Stimulated activated naive CD8-positive, alpha-beta T cell treated with anti-CD3 and anti-CD28 coated beads, Interleukin-15, Interleukin-2, amounts not matched to agents 100 U/mL and 50 U/mL, for 24 hours (primary cell): ENCODE measurements at regions not wholly inside any gene's neighbourhood (a gene's known extent, or its start where the extent isn't known, plus 50 kb on each side); places are given as distances from the start of the nearest gene placed in this dataset.

Experiments used
- ATAC-seq: fragments of 150-1000 bp; cut with Tn5 transposase; one replicate; pipeline ENCODE4 v1.10.0; 2021
- DNase-seq: peaks from one replicate; pipeline ENCODE4 v3.0.0; 2021

DNA sequence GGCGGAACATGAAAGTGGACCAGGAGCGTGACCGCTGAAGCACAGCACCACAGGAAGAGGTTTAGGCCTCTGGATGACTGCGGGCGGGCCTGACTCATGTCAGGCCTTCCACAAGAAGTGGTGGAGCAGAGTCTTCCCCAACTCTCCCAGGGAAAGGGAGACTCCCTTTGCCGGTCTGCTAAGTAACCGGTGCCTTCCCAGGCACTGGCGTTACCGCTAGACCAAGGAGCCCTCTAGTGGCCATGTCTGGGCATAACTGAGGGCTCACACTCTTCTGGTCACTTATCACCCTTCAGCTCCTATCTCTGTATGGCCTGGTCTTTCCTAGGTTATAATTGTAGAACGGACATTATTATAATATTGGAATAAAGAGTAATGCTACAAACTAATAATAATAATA is 1931.9 kb downstream of the TP53TG3F start:
- ATAC-seq (no peak), DNase-seq (peak; percentile 28)

DNA sequence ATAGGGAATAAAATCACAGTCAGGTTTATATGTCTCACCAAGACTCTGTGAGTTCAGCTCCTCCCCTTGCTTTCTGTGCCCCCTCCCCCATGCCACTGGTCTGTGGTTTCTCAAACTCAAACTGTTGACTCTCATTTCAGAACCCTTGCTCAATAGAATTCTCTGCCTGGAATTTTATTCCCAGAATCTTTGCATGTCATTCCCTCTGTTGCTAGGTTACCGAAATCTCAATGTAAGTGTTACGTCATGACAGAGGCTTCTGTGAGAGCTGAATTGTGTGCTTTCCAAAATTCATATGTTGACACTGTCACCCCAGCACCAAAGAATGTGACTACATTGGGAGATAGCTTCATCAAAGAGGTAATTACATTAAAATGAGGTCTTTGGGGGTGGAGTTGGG is 1938.8 kb downstream of the TP53TG3F start:
- DNase-seq, result no peak
- no peak for ATAC-seq

DNA sequence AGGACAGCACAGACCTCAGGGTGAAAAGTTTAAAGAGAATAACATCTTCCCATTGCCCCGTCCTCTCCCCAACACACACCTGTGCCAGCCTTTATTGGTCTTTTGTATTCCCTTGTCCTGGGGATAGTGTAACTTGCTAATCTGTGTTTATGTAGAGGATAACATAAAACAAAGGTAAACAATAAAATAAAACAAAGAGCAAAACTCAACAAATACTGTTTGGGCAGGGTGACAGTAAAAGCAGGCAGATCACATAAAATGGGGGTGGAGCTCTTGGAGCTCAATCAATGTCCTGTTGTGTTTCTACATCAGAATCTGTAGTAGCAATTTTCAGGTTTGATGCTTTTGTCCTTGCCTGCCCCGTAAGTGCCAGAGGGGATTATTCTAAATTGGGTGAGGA is 1939.7 kb downstream of the TP53TG3F start:
- ATAC-seq (no peak), DNase-seq (no peak)

DNA sequence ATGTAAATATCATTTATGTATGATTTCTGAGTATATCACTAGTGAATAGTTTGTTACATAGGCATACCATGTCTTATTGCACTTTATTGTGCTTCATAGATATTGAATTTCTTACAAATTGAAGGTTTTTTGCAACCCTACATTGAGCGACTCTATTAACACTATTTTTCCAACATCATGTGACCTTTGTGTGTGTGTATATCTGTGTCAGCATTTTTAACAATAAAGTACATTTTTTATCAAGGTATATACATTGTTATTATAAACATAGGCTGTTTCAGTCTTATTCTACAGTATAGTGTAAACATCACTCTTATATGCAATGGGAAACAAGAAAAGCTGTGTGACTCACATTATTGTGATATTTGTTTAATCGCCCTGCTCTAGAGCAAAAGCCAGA is 1944.9 kb downstream of the TP53TG3F start:
- no peak for ATAC-seq
- DNase-seq, result no peak

DNA sequence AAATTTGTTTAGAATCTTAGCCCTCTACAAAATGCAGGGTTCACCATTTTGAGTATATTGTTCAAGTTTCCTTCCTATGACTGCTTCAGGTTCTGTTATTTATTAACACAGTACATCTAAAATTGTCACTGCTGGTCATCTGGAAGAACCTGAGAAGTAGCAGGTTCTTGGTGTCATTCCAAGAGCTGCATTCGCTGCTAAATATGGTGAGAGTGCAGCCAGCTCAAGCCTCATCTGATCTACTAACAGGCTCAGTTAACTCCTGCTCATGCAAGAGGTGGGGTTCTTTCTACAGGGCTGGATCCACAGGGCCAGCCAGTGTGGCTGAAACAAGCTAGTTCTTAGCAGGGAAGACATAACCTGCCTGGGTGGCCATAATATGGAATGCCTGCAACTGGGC is 1946.1 kb downstream of the TP53TG3F start:
- DNase-seq (no peak), ATAC-seq (no peak)

DNA sequence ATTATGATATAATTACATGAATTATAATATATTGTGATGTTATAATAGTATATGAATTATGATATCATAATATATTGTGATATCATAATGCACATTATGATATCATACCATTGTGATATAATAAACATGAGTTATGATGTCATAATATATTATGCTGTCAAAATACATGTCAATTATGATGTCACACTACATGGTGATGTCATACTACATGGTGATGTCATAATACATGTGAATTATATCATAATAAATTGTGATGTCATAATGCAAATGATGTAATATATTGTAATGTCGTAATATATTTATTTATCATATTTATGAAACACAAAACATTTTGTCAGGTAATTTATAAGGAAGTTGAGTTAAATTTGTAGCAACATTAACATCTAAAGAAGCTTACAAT is 1950.1 kb downstream of the TP53TG3F start:
- ATAC-seq, result no peak
- DNase-seq, result no peak

DNA sequence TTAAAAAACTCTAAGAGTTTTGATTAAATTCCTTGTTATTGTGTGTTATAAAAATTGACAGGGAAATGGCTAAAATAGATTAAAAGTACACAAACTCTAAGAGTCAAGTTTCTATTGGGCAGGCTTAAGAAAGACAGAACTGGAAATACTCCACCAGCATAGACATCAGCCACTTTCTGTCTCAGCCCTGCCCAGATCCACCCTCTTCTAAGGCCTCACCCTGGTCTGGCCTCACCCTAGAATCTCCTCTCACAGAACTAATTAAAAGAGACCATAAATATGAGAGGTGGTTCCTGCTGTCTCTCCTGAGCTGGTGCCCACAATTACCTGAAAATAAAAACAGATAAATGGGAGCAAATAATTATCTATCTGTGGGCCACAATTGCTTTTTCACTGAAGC is 1951.0 kb downstream of the TP53TG3F start:
- no peak for DNase-seq
- no peak for ATAC-seq

DNA sequence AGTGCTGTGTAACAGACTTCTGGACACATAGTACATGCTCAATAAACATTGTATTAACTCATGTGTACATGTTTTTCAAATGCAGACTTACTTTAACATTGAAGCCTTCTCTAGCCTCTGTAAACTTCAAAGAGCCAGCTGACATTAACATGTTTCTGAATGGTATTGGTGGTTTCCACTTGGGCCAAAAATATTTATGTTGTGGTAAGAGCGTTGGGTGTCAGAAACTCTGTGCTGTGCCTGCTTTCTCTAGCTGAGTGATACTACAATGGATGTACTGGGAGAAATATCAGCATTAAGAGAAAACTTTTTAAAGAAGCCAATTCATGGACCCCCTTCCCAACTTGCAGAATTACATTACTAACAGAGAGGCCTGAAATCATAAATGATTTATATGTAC is 1951.7 kb downstream of the TP53TG3F start:
- no peak for ATAC-seq
- DNase-seq, result no peak

DNA sequence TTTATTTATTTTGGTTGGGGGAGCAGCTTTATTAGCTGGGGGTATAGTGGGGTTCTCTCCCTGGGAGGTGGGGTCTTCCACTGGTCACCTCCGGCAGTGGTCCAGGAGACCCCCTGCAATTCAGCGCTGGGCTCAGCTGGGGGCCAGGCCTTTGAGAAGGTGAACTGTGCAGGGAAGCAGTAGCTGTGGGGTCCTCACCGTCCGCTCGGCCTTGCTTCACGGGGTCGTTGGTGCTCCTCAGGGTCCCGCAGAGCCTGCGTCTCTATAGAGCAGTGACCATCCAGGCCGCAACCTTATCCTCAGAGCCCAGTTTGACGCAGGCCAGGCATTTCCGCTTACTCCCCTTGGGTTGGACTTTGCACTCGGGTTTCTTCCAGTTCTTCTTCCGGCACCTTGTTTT is 1954.7 kb downstream of the TP53TG3F start:
- ATAC-seq (no peak), DNase-seq (no peak)

DNA sequence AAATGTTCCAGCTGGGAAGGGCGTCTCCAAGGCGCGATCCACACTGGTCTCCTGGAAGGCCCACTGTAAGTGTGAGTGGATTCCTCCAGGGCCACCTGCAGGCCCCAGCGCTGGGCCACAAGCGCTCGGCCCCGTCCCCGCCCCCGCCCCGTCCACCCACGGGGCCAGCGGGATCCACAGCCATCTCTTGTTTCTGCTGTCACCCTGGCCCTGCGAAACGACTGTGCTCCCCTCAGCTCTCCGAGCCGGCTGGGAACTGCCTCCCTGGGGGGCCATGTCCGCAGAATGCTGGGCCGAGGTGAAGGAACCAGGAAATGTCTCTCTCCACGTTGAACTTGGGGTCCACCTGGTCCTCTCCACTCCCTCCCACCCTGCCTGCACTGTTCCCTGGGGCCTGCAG is 1955.2 kb downstream of the TP53TG3F start:
- no peak for ATAC-seq
- DNase-seq, result no peak

DNA sequence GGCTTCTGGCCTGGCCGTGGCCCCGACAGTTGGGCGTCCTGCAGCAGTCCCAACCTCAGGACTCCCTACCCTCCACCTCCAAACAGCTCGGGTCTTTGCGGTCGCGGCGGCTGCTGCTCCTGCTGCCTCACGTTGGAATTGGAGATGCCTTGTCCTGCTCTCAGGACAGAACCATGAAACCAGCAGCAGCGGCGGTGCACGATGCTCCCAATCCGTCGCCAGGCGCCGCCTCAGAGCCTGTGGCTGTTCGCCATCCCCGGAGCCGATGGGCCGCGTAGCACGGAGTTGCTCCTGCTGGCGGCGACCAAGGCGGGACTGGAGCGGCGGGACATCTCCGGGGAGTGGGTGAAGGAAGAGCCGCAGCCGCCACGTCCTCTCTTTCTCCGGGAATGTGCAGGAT is 1965.9 kb downstream of the TP53TG3F start:
- ATAC-seq, result no peak

DNA sequence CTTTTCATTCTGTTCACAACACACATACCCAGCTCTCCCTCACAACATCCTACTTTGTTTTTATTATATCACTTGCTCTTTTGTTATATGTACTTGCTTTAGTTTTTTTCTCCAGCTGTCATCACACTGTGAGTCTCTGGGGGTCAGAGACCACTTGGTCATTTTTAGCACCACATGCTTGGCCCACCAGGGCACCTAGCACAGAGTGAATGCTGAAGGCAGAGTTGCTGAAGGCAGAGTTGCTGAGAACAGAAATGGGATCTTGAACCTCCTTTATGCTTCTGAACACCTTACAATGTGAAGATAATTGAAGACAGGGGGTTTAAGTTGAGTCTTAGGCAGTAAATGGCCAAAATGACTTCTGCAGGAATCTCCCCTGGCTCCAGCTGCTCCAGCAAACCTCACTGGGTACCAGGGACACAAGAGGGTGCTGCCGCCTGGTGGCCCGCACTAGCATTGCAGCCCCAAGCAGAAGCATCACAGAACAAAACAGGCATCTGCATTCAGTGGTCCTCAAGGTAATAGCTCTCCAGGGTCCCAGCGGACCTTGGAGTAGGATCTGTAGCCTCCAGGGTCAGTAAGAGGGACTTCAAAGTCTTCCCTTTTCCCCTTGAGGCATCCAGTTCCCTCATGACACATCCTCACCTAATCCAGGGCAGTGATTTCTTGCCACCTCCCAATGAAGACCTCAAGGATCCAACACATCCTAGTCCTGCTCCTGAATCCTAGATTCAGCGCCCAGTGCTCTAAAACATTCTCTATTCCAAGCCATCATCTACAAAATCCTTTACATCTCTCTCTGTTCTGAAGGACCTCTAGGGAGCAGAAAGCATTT is 1972.6 kb downstream of the TP53TG3F start:
- ATAC-seq, result no peak

More for the DNA sequence above, 1965.9 kb downstream of the TP53TG3F start:
- no peak for DNase-seq

DNA sequence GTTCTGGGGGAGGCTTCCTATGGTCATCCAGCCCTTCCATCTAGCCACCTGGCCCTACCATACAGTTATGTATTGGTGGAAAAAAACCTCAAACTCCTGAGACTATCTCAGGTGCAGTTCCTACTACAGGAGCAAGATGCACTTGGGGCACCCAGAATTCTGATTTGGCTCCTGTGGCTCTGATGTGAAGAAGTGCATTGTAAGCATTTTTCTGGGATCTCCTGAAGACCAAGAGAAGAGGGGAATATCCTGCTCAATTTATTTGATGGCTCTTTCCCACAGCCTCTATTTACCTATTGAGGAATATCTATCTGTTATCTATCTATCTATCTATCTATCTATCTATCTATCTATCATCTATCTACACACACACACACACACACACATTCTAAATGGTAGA is 1981.5 kb downstream of the TP53TG3F start:
- ATAC-seq (no peak), DNase-seq (no peak)

More for the DNA sequence above, 1972.6 kb downstream of the TP53TG3F start:
- DNase-seq, result peak; percentile 15

DNA sequence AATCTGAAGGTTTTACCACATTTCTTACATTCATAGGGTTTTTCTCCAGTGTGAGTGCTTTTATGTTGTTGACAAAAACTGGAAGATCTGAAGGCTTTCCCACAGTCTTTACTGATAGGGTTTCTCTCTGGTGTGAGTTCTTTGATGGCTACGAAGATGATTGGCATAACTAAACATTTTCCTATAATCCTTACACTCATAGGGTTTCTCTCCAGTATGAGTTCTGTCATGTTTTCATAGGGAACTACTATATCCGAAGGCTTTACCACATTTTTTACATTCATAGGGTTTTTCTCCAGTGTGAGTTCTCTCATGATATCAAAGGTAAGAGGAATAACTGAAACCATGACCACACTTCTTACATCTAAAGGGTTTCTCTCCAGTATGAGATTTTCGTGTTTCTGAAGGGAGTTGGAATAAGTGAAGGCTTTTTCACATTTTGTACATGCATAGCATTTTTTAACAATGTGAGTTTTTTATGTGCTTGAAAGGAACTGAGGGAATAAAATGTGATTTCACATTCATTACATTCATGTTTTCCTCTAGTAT is 1987.7 kb downstream of the TP53TG3F start:
- no peak for ATAC-seq

DNA sequence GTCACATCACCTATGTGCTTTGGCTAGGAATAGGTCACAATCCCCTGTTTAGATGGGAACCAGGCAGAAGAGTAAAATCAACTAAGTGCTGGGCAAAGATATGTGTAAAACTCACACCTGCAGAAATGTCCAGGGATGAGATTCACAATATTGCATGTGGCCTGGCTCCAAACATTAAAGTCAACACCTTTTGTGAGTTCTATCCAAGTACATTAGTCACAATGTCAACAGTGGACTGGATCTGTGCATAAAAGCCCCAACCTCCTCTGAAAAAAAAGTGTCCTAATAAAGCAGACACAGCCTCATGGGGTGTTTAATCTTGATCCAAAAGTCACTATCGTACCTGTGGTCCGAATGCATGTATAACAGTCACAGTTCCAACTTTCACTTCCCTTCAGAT is 1990.3 kb downstream of the TP53TG3F start:
- no peak for DNase-seq
- ATAC-seq, result no peak

More for the DNA sequence above, 1987.7 kb downstream of the TP53TG3F start:
- DNase-seq, result no peak

DNA sequence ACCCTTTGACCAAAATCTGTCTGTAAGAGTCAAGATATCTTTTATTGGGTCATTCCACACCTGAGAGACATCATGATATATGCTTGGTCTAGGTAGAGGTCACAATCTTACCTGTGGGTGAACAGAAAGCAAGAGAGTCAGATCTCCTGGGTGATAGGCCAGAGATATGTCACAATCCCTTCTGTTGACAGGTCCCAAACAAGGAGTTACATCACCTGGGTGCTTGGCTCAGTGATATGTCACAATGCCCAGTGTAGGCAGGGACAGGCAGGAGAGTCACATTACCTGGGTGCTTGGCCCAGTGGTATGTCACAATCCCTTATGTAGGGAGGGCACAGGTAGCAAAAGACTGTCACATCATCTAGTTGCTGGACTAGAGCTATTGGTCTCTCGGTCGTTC is 1991.2 kb downstream of the TP53TG3F start:
- ATAC-seq (no peak), DNase-seq (no peak)

DNA sequence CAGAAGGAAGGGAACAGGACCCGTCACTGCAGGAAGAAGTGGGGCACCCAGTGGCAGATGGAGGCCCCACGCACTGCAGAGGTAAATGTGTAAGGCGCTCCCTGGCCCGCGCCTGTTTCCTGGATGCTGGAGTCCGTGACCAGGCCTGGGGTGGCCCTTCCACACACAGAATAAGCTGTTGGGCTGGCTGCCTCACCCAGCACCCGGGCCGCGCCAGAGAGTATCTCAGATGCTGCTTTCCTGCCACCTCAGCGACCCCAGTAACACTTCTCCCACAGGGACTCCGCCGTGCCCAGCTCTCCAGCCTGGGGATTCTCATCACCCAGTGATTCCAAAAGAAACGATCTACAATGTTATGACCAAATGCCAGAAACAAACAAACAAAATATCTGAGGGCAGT is 1993.1 kb downstream of the TP53TG3F start:
- DNase-seq (no peak), ATAC-seq (no peak)

DNA sequence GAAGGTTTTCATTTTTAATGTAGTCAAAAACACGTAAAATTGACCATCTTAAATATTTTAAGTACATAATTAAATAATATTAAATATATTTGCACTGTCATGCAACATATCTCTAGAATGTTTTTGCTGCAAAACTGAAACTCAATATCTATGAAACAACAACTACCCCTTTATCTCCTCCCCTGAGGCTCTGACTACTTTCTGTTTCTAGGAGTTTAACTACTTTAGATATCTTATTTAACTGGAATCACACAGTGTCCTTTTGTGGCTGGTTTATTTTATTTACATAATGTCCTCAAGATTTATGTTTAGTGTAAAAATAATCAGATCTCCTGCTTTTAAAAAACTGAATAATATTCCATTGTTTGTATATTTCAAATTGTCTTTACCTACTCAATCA is 2003.9 kb downstream of the TP53TG3F start:
- DNase-seq, result no peak
- ATAC-seq, result no peak

DNA sequence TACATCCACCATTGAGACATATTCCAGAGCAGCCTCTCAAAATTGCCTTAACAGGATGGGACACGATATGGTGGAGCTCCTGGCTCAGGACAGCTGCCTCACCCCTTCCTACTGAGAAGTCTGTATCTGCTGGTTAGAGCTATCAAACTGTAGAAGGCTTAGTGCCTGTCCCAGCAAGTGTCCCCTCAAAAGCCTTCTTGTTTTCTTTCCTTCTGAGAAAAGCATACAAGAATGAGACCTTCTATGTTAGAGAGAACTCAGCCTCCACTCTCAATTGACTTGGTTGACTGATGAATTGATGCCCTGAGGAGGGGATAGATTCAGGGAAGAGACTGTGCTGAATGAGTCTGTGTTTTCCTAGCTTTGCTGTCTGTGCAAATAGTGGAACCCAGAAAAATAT is 2020.9 kb downstream of the TP53TG3F start:
- DNase-seq (no peak), ATAC-seq (no peak)

DNA sequence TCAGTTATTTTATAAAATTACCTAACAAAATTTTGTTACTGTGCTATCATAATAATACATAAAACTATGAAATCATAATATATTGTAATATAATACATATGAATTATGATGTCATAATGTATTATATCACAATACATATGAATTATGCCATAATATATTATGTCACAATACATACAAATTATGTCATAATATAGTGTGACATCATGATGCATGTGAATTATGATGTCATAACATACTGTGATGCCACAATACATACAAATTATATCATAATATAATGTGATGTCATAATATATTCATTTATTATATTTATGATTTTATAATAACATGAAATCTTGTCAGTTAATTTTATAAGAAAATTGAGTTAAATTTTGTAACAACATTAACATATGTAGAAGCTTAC is 2021.6 kb downstream of the TP53TG3F start:
- DNase-seq (no peak), ATAC-seq (no peak)

DNA sequence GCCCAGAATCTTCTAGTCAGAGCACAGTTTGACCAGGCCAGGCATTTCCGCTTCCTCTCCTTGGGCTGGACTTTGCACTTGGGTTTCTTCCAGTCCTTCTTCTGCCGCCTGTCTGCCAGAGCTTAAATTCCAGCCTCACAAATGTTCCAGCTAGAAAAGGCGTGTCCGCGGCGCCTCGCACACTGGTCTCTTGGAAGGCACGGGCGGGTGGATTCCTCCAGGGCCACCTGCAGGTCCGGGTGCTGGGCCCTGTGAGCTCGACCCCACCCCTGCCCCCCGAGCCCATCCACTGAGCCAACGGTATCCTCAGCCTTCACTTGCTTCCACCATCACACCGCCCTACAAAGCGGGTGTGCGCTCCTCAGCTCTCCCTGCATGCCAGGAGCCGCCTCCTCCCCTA is 2026.5 kb downstream of the TP53TG3F start:
- no peak for DNase-seq
- ATAC-seq, result no peak

DNA sequence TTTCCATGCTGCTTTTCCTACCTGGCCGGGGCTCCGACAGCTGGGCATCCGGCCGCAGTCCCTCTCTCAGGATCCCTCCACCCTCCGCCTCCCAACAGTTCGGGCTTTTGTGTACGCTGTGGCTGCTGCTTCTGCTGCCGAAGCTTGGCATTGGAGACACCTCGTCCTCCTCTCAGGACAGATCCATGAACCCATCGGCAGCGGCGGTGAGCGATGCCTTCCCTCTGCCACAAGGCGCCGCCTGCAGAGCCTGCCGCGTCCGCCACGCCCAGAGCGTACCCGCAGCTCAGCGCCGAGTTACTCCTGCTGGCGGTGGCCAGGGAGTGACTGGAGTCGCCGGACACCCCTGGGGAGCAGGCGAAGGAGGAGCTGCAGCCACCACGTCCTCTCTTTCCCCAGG is 2032.8 kb downstream of the TP53TG3F start:
- ATAC-seq (no peak), DNase-seq (no peak)

DNA sequence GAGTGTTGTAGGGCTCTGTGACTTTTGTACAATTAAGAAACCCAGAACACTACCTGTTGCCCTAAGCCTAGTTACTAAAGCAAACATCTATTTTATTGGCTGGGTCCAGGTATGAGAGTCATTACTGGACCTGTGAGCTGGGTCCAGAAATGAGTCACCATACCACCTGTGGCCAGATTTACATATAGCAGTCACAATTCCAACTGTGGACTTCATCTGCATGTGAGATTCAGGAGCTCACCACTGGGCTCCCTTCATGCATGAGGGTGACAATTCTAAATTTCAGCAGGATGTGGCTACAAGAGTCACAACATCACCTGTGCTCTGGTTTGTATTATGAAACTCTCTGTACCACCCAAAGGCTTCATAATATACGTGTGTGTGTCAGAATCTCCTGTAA is 2038.0 kb downstream of the TP53TG3F start:
- no peak for DNase-seq
- no peak for ATAC-seq
